GM12865 (cell line): ENCODE measurements at regions not wholly inside any gene's neighbourhood (a gene's known extent, or its start where the extent isn't known, plus 50 kb on each side); places are given as distances from the start of the nearest gene placed in this dataset.

Source experiments
- DNase-seq: peaks from one replicate; pipeline ENCODE4 v3.0.0; 2010; ENCODE audit warnings: low read depth
- H3K4me3 ChIP-seq: 2 replicates; pipeline ENCODE4 v1.5.1; 2011; ENCODE audit warnings: mild to moderate bottlenecking, low read depth, low read length, control low read depth
- TF ChIP-seq, protein P1 (sequence below): IDR thresholded peaks from 2 replicates; pipeline ENCODE4 v1.5.1; 2011; ENCODE audit warnings: low read length, control low read depth, low read depth, inconsistent platforms; ENCODE audit not compliant: insufficient read depth; ENCODE audit errors: missing control alignments

DNA sequence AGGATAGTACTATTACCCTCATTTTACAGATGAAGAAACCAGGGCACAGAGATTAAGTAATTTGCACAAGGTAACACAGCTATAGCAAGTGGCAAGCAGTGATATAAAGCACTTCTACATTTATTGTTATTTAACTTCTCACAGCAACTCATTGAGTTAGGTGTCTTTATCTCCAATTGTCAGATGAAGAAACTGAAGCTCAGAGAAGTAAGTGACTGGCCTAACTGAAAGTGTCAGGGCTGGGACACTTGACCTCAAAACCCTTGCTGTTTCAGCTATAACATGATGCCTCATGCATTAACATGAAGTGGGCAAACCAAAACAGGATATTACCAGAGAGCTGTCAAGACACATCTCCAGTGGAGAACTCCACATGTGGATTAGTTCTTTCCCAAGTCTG lies 65.8 kb upstream of the LEKR1 start:
- H3K4me3 ChIP-seq, result no peak overlapping the region
- peak; percentile 78 for DNase-seq
- TF ChIP-seq, protein P1, sequence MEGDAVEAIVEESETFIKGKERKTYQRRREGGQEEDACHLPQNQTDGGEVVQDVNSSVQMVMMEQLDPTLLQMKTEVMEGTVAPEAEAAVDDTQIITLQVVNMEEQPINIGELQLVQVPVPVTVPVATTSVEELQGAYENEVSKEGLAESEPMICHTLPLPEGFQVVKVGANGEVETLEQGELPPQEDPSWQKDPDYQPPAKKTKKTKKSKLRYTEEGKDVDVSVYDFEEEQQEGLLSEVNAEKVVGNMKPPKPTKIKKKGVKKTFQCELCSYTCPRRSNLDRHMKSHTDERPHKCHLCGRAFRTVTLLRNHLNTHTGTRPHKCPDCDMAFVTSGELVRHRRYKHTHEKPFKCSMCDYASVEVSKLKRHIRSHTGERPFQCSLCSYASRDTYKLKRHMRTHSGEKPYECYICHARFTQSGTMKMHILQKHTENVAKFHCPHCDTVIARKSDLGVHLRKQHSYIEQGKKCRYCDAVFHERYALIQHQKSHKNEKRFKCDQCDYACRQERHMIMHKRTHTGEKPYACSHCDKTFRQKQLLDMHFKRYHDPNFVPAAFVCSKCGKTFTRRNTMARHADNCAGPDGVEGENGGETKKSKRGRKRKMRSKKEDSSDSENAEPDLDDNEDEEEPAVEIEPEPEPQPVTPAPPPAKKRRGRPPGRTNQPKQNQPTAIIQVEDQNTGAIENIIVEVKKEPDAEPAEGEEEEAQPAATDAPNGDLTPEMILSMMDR, result no peak

DNA sequence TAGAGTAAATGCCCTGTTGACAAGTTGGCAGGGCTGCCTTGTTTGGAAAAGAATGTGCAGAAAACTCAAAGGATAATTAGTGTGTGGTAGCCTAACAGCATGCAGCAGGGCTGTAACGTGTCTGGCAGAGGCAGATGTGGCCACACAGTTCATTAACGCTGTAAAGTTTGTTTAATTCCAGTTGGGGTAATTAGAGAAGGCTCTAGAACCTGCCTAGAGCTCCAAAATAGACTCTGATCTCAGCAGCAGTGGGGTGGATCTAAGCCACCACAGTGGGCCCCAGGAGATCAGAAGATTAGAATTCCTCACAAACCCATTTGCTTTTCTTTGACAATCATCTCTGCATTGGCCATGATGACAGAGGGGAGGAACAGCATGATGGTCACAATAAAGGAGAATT lies 65.1 kb upstream of the LEKR1 start:
- no peak overlapping the region for H3K4me3 ChIP-seq
- TF ChIP-seq, protein P1, result no peak
- no peak for DNase-seq

DNA sequence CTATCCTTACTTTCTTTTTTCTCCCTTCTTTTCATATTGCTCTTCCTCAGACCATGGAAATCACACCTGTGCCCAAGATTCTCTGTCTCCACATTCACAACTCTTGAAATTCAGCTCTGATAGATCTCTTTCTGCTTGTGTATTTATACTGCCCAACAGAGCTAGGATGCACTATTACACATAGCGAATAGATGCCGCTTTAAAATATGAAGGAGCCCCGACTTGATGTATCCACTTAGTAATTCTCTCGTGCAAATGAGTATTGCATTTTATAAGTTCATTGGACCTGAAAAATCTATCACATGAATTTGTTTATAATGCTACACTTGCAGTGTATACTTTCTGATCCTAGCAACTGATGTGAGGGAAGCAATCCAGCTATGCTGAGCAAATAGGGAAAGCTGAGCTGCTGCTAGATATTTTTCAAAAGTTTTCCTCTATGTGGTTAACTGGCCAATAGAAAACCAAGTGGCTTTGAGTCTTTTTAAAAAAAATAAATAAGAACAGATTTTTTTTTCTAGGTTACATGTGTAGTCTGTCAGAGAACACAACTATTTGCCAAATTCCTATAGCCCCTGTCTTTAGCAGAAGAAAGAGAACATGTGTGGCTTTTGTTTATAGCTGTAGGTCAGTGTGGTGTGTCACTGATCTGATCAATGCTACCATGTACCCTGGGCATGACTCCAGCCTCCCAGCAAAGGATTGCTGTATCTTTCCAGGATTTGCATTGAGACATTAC lies 64.3 kb upstream of the LEKR1 start:
- no peak overlapping the region for H3K4me3 ChIP-seq
- TF ChIP-seq, protein P1, result no peak
- DNase-seq, result no peak

DNA sequence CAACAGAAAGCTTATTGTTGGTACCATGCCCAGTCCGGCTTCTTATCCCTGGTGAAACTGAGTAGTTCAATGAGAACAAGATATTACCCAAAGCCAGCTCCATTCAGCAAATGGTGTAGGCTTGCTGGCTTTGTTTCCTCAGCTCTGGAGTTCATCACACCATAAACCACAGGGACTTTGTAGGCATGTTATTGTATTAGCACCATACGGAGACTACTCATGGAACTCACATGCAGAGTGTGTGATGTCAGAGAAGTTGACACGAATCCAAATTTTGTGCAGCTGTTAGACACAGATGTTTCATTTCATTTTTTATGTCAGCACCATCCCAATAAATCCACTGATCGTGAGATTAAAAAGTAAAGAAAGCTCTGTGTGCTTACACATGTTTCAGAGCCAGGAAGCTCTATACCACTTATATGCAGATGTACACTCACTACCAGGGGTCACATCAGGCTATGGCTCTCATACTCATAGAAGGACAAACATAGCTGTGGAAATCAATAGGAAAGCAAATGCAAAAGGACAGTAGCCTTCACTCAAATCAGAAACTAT lies 63.4 kb upstream of the LEKR1 start:
- TF ChIP-seq, protein P1, result no peak
- H3K4me3 ChIP-seq, result no peak overlapping the region

DNA sequence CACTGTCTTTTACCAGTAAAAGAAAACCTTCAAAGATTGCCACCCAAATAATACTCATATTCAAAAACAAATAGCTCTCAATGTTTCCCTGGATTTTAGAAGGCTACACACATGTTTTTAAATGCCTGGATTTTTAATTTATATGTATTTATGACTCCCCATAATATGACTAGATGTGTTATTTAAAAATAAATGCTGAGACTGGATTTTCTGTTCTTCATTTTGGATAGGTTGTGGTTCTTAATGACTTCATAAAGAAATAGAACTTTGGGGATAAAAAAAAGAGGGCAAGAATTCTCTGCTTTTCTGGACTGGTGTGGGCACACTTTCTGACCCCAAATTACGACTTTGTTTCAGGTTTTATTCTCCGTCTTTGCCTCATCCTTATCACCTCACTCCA lies 62.8 kb upstream of the LEKR1 start:
- TF ChIP-seq, protein P1, result no peak
- DNase-seq, result no peak
- H3K4me3 ChIP-seq, result no peak overlapping the region

More for the DNA sequence above, 63.4 kb upstream of the LEKR1 start:
- DNase-seq, result no peak

DNA sequence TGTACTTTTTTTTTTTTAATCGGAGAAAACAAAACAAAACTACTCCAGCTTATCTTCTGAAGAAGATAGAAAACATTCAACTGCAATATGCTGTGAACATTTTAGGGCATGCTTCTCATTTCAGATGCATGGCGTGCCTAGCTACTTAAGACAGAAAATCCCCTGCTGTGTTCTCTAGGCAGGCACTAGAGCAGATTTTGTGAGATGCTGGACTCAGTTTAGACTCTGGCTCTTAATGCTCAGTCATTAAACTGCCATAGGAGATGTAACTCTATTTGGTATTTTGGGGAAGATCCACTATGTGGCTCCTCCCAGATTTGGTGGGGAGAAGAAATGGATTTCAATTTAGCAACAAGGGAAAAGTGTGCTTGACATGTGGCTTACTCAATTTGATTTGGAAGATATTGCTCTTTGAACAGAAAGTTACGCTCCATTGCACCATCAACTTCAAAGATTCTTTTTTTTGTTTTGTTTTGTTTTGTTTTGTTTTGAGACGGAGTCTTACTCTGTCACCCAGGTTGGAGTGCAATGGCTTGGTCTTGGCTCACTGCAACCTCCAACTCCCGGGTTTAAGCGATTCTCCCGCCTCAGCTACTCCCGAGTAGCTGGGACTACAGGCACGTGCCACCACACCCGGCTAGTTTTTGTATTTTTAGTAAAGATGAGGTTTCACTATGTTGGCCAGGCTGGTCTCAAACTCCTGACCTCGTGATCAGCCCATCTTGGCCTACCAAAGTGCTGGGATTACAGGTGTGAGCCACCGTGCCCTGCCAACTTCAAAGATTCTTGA lies 62.0 kb upstream of the LEKR1 start:
- TF ChIP-seq, protein P1, result no peak

More for the DNA sequence above, 62.0 kb upstream of the LEKR1 start:
- no peak for DNase-seq
- no peak overlapping the region for H3K4me3 ChIP-seq
